LNCAP (cell line): ENCODE measurements at regions not wholly inside any gene's neighbourhood (a gene's known extent, or its start where the extent isn't known, plus 50 kb on each side); places are given as distances from the start of the nearest gene placed in this dataset.

Experiments
- TF ChIP-seq, protein P1 (sequence below): fragments of 450-650 bp; IDR thresholded peaks from 2 replicates; pipeline ENCODE4 v1.5.1; 2017; ENCODE audit warnings: mild to moderate bottlenecking

DNA sequence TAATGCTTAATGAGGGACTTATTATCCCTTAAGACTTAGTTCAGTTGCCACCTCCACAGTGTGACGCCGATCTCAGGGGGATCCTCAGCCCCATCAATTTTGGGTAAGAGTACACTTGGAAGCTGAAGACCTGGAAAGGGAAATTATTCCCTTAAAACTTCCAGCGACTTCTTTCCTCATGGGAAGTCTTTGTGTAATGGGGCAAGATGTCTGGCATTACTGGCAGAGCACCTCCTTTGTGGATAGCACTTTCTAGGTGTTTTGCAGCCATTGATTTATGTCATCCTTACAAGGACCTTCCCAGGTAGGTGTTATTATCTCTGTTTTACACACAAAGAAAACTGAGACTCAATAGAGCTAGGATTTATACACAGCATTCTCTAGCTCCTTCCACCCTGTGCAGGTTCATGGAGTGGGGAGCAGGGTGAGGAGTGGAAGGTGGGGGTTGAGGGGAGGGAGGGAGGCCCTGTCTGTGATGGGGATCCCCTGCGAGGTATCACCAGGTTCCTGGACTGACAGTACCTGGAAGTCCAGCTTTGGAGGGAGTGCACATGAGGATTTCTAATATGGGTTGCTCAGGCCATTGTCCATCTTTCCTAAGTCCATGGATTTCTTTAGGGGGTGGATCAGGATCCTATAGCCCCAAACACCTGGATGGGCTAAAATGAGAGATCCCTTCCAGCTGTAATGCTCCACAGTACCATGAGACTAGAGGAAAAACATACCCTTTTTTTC, 79.4 kb downstream of the MYCN start:
- TF ChIP-seq, protein P1, sequence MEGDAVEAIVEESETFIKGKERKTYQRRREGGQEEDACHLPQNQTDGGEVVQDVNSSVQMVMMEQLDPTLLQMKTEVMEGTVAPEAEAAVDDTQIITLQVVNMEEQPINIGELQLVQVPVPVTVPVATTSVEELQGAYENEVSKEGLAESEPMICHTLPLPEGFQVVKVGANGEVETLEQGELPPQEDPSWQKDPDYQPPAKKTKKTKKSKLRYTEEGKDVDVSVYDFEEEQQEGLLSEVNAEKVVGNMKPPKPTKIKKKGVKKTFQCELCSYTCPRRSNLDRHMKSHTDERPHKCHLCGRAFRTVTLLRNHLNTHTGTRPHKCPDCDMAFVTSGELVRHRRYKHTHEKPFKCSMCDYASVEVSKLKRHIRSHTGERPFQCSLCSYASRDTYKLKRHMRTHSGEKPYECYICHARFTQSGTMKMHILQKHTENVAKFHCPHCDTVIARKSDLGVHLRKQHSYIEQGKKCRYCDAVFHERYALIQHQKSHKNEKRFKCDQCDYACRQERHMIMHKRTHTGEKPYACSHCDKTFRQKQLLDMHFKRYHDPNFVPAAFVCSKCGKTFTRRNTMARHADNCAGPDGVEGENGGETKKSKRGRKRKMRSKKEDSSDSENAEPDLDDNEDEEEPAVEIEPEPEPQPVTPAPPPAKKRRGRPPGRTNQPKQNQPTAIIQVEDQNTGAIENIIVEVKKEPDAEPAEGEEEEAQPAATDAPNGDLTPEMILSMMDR = no peak

DNA sequence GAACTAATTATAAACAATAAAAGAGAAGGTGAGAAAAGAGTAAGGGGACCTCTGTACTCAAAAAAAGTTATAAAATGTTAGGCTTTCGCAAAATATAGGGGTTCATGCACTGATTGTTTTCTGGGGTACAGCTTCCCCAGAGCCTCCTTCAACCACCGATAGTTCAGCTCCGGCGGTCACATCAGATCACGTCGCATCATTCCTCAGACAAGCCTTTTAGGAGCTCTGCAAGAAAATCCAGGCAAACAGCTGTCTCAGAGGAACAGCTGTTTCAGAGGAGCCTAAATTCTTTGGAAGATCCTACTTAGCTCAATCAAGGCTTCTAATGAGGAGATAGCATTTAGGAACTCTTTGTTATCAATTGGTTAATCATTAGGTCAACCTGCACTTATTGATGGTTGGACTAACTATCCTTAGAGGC, 78.7 kb downstream of the MYCN start:
- TF ChIP-seq, protein P1 = no peak

DNA sequence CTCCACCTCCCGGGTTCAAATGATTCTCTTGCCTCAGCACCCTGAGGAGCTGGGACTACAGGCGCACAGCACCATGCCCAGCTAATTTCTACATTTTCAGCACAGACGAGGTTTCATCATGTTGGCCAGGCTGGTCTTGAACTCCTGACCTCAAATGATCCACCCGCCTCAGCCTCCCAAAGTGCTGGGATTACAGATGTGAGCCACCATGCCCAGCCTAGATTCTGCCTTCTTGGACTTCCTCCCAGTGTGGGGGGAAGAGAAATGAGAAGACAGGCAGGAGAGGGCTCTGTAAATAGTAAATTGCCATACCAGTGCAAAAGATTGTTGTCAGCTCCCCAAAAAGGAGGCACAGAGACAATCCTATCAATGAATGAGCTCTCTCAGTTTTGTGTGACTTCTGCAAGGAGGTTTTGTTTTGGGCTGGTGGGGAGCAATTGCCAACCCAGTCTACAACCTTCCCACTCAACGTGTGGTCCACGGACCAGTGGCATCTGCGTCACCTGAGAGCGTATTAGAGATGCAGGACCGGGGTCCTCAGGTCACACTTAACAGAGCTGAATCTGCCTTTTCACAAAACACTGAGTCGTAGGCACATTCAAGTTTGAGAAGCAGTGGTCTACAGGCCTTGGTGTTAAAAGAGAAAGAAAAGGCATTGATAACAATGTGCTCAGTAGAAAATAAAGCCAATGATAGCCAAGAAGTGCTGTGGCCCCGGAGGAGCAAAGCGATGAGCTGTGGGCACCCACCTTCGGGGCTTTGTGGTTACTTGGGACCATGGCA, 78.1 kb downstream of the MYCN start:
- TF ChIP-seq, protein P1 = no peak

DNA sequence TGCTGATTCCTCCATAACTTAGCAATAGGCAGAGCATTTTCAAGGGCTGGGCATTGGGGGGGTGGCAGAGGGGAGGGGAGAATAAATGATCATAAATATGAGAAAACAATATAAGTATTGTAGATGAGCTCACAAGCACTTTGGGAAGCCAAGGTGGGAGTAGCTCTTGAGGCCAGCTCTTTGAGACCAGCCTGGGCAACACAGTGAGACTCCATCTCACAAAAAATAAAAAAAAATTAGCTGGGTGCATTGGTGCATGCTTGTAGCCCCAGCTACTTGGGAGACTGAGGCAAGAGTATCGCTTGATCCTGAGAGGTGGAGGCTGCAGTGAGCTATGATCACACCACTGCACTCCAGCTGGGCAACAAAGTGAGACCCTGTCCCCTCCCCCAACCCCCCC, 75.9 kb downstream of the MYCN start:
- TF ChIP-seq, protein P1 = no peak

DNA sequence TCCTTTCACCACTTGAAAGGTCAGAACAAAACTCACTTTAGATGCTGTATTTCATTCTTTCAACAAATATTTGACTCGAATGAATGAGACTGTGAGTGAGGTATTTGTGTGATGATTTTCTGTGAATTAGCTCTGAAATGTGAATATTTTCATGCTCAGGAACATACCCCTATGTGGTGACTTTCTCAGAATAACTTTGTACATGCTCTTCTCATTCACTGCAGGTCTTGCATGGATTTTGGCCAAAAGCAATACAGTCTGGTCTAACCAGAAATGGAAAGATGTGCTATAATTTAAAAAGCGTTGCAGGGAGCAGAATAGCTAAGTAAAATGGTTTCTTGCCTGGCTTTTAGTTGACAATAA, 75.5 kb downstream of the MYCN start:
- TF ChIP-seq, protein P1 = no peak

DNA sequence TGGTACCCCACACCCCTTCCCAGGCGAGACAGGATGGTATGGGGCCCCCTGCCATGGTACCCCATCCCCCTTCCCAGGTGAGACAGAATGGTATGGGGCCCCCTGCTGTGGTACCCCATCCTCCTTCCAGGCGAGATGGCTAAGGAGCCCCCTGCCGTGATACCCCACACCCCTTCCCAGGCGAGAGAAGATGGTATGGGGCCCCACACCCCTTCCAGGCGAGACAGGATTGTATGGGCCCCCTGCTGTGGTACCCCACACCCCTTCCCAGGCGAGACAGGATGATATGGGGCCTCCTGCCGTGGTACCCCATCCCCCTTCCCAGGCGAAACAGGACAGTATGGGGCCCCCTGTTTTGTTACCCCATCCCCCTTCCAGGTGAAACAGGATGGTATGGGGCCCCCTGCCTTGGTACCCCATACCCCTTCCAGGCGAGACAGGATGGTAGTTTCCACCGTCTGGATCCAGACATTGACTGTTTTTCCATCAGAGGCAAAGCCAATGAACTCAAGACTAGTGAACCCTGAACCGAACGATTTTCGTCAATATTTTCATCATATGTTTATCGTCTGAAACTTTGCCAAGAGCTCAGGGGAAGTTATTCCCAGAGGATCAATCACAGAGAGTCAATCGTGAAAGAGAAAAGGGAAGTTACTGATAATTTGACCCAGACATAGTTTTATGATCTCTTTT, 75.0 kb downstream of the MYCN start:
- TF ChIP-seq, protein P1 = no peak

DNA sequence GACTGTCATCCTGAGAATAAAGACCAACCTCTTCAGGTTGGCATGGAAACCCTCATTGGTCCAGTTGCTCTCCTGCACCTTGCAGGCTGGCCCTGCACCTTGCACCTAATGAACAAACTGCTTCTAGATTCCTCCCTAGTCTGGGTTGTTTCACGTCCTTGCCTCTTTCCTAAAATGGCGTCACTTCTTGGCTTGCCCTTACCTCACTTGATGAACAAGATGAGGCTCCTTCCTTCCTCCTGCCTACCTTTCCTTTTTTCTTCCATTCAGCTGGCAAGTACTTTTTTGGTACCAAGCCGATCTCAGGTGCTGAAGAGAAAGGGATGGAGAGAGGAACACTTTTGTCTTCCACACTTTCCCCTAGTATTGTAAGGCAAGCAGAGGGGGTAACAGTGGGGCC, 74.5 kb downstream of the MYCN start:
- TF ChIP-seq, protein P1 = no peak
